ENCODE measurements at regions not wholly inside any gene's neighbourhood (a gene's known extent, or its start where the extent isn't known, plus 50 kb on each side); places are given as distances from the start of the nearest gene placed in this dataset.

DNA sequence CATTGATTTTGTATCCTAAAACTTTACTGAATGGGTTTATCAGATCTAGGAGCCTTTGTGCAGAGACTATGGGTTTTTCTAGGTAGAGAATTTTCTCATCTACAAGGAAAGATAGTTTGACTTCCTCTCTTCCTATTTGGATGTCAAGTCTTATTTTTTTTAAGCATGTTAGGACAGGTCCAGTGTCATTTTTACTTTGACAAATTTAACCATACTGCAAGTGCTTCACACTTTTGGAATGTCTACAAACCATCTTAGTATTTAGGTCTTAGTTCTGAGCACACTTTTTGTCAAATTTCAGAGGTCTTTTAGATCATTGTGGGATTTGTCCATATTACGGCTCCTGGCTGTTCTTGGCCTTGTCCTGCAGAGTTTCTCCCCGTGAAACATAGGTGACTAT is 715.2 kb upstream of the RAG2 start:
- TF ChIP-seq POLR2A (IDR thresholded peaks at IDR 0.05) = no peak
- TF ChIP-seq, protein P1, sequence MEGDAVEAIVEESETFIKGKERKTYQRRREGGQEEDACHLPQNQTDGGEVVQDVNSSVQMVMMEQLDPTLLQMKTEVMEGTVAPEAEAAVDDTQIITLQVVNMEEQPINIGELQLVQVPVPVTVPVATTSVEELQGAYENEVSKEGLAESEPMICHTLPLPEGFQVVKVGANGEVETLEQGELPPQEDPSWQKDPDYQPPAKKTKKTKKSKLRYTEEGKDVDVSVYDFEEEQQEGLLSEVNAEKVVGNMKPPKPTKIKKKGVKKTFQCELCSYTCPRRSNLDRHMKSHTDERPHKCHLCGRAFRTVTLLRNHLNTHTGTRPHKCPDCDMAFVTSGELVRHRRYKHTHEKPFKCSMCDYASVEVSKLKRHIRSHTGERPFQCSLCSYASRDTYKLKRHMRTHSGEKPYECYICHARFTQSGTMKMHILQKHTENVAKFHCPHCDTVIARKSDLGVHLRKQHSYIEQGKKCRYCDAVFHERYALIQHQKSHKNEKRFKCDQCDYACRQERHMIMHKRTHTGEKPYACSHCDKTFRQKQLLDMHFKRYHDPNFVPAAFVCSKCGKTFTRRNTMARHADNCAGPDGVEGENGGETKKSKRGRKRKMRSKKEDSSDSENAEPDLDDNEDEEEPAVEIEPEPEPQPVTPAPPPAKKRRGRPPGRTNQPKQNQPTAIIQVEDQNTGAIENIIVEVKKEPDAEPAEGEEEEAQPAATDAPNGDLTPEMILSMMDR (IDR thresholded peaks at IDR 0.05) = no peak
